Testis (tissue), 2 donors: ENCODE measurements at regions not wholly inside any gene's neighbourhood (a gene's known extent, or its start where the extent isn't known, plus 50 kb on each side); places are given as distances from the start of the nearest gene placed in this dataset.

Experiments used
- DNase-seq: peaks from one replicate; pipeline ENCODE4 v3.0.0-alpha.2; 2019
- H3K27ac ChIP-seq, 2 donors: fragments of 200-600 bp; sonication (generic); one replicate each; pipeline ENCODE4 v1.5.1; 2019
- H3K27me3 ChIP-seq: fragments of 200-600 bp; sonication (generic); one replicate; pipeline ENCODE4 v1.5.1; 2019
- H3K36me3 ChIP-seq: fragments of 200-600 bp; sonication (generic); one replicate; pipeline ENCODE4 v1.5.1; 2017; ENCODE audit warnings: low read depth; ENCODE audit errors: missing control alignments
- H3K4me1 ChIP-seq: fragments of 200-600 bp; sonication (generic); one replicate; pipeline ENCODE4 v1.5.1; 2019
- H3K4me3 ChIP-seq, 2 donors: fragments of 200-600 bp; sonication (generic); one replicate each; pipeline ENCODE4 v1.5.1; 2017 to 2019
- H3K9me3 ChIP-seq: fragments of 200-600 bp; sonication (generic); one replicate; pipeline ENCODE4 v1.5.1; 2017
- POLR2A ChIP-seq: fragments of 450-650 bp; IDR thresholded peaks from one replicate; pipeline ENCODE4 v1.6.1; 2017; ENCODE audit warnings: antibody characterized with exemption, mild to moderate bottlenecking, moderate library complexity
- WGBS, 2 donors: methylation state at CpG; one replicate each; pipeline ENCODE4 v1.1.5; 2018; 5-methylcytosine and 5-hydroxymethylcytosine counted together
- intact Hi-C: fragments of 100-400 bp; cut with DNase I; formaldehyde crosslinking; loops from one replicate; pipeline ENCODE4 v1.15.1; 2023; ENCODE audit warnings: low total_unique reads
- TF ChIP-seq, protein P1 (sequence below), 3 experiments: fragments of 450-650 bp in 2 of 3; fragments of 200-600 bp in 1 of 3; sonication (generic) in 1 of 3; IDR thresholded peaks; one replicate each; pipeline ENCODE4 v1.5.1; 2016 to 2019; ENCODE audit warnings: antibody characterized with exemption in 3 of 3, mild to moderate bottlenecking in 2 of 3, moderate library complexity in 1 of 3

DNA sequence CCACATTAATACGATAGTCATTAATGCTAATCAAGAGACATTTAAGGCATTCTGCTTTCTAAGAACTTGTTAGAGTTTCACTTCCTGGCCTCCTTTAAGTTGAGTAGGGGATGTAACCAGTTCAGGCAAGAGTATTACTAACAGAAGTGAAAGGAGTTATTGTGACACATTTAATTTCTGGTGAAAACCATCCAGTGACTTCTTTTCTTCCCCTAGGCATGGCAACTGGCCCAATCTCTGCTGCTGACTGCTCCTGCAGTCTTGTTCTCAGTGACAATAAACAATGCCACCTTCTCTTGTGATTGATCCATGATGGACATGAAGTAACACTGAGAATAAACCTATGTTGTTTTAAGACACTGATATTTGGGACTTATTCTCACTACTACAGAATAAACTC, 130.9 kb upstream of the DEFB112 start:
- H3K4me1 ChIP-seq: no peaks in the 10 kb centered on the region
- DNase-seq: no peak
- TF ChIP-seq, protein P1, sequence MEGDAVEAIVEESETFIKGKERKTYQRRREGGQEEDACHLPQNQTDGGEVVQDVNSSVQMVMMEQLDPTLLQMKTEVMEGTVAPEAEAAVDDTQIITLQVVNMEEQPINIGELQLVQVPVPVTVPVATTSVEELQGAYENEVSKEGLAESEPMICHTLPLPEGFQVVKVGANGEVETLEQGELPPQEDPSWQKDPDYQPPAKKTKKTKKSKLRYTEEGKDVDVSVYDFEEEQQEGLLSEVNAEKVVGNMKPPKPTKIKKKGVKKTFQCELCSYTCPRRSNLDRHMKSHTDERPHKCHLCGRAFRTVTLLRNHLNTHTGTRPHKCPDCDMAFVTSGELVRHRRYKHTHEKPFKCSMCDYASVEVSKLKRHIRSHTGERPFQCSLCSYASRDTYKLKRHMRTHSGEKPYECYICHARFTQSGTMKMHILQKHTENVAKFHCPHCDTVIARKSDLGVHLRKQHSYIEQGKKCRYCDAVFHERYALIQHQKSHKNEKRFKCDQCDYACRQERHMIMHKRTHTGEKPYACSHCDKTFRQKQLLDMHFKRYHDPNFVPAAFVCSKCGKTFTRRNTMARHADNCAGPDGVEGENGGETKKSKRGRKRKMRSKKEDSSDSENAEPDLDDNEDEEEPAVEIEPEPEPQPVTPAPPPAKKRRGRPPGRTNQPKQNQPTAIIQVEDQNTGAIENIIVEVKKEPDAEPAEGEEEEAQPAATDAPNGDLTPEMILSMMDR (IDR thresholded peaks at IDR 0.05): no peak
- TF ChIP-seq POLR2A: no peak
- intact Hi-C loops: no loop called here
- H3K27ac ChIP-seq: no peak overlapping the region
- H3K9me3 ChIP-seq: no peaks in the 10 kb centered on the region
- H3K36me3 ChIP-seq: no peaks in the 10 kb centered on the region
- H3K4me3 ChIP-seq: no peak overlapping the region
- WGBS, 2 donors: 83 to 90% methylated on average over 1 of the region's 1 CpG
- no peaks in the 10 kb centered on the region for H3K27me3 ChIP-seq

DNA sequence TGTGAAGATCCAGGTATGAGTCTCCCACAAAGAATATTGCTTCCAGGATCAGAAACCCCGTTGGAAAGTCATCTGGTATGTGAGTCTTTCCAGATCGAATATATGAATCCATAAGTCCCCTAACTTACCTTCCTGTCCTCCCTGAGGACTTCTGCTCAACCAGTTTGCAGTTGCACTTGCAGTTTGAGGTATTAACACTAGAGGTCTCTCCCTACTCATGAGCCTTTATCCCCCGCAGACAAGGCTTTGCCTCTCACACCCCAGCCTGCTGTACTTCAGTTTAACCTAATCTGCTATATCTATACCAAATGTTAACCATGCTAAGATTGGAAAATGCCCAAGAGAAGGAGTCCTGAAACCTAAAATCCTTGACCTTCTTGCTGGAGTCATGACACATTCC, 135.3 kb upstream of the DEFB112 start:
- H3K4me3 ChIP-seq: no peak overlapping the region
- TF ChIP-seq POLR2A: no peak
- TF ChIP-seq, protein P1 (IDR thresholded peaks at IDR 0.05): peak in 1 of 3 experiments; percentile 15
- H3K4me1 ChIP-seq: no peaks in the 10 kb centered on the region
- WGBS, 2 donors: 57 to 63% methylated on average over 3 of the region's 3 CpGs
- no peaks in the 10 kb centered on the region for H3K9me3 ChIP-seq
- H3K36me3 ChIP-seq: no peaks in the 10 kb centered on the region
- intact Hi-C loops: no loop called here
- no peaks in the 10 kb centered on the region for H3K27me3 ChIP-seq
- DNase-seq: no peak
- no peak overlapping the region for H3K27ac ChIP-seq

DNA sequence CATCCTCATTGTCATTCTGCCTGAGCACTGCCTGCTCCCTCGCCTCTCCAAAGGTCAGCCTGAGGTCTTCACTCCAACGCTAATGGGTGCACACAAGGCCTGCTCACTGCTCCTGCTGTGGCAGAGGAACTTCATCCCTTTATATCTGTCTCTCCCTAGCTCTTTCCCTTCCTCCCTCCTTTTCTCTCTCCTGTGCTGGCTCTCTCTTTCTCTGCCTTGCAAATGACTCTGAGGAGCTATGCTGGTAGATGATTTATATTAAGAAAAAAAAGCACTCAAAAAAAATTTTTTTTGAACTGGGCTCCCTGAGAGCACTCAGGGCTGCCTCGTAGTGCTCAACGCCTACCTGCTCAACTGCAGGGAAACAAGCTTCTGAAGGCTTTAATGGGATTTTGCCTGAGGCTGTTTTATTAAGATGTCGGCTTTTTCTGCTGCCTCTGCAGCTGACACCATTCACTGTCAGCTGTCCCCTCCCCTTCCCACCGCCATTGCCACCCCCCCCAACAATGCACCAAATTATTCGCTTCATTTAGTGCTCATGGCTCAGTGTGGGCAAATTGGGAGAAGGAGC, 137.7 kb upstream of the DEFB112 start:
- no peak for DNase-seq
- TF ChIP-seq POLR2A: no peak
- TF ChIP-seq, protein P1 (IDR thresholded peaks at IDR 0.05): no peak
- intact Hi-C loops: no loop called here
- Histone ChIP-seq H3K27me3 (no peaks in the 10 kb centered on the region), H3K36me3 (no peaks in the 10 kb centered on the region), H3K4me3 (no peak overlapping the region), H3K9me3 (no peaks in the 10 kb centered on the region), H3K27ac (no peak overlapping the region), H3K4me1 (no peaks in the 10 kb centered on the region)
- 60 to 67% methylated on average over 7 of the region's 7 CpGs for WGBS, 2 donors

GRCh38 chr6:50198245-50198644, 148.5 kb upstream of the DEFB112 start:
- no peaks in the 10 kb centered on the region for H3K36me3 ChIP-seq
- no peak overlapping the region for H3K27ac ChIP-seq
- TF ChIP-seq POLR2A: no peak
- TF ChIP-seq, protein P1 (IDR thresholded peaks at IDR 0.05): no peak
- H3K9me3 ChIP-seq: no peaks in the 10 kb centered on the region
- intact Hi-C loops: no loop called here
- no peaks in the 10 kb centered on the region for H3K4me1 ChIP-seq
- H3K4me3 ChIP-seq: no peak overlapping the region
- DNase-seq: no peak
- no peaks in the 10 kb centered on the region for H3K27me3 ChIP-seq
- 89 to 92% methylated on average over 4 of the region's 4 CpGs for WGBS, 2 donors

GRCh38 chr6:50202766-50203165, 153.0 kb upstream of the DEFB112 start:
- Histone ChIP-seq H3K27ac (no peak overlapping the region), H3K36me3 (no peaks in the 10 kb centered on the region), H3K4me1 (no peaks in the 10 kb centered on the region), H3K27me3 (no peaks in the 10 kb centered on the region), H3K4me3 (no peak overlapping the region), H3K9me3 (no peaks in the 10 kb centered on the region)
- TF ChIP-seq, protein P1 (IDR thresholded peaks at IDR 0.05): no peak
- no peak for TF ChIP-seq POLR2A
- no peak for DNase-seq
- intact Hi-C loops: no loop called here
